ENCODE measurements at regions not wholly inside any gene's neighbourhood (a gene's known extent, or its start where the extent isn't known, plus 50 kb on each side); places are given as distances from the start of the nearest gene placed in this dataset.

GRCh38 chr1:42033629-42034028 lies 114.9 kb upstream of the HIVEP3 start:
- no peak for DNase-seq

- no peak for DNase-seq
These were observed 99.0 kb upstream of the HIVEP3 start for GRCh38 chr1:42017730-42018129.

- DNase-seq = no peak
These were observed 98.5 kb upstream of the HIVEP3 start for GRCh38 chr1:42017259-42017658.

- DNase-seq = no peak
These were observed 96.1 kb upstream of the HIVEP3 start for GRCh38 chr1:42014823-42015222.

GRCh38 chr1:42013881-42014470 lies 95.3 kb upstream of the HIVEP3 start:
- DNase-seq = no peak

- no peak for DNase-seq
These were observed 94.1 kb upstream of the HIVEP3 start for GRCh38 chr1:42012852-42013251.

- DNase-seq = no peak
These were observed 91.7 kb upstream of the HIVEP3 start for GRCh38 chr1:42010381-42010780.

GRCh38 chr1:42008264-42008663 lies 89.5 kb upstream of the HIVEP3 start:
- DNase-seq = no peak

GRCh38 chr1:42006836-42007235 lies 88.1 kb upstream of the HIVEP3 start:
- DNase-seq = no peak

- no peak for DNase-seq
These were observed 87.4 kb upstream of the HIVEP3 start for GRCh38 chr1:42006093-42006492.

GRCh38 chr1:42005530-42005929 lies 86.8 kb upstream of the HIVEP3 start:
- DNase-seq = no peak

GRCh38 chr1:42004860-42005259 lies 86.1 kb upstream of the HIVEP3 start:
- no peak for DNase-seq

GRCh38 chr1:42004322-42004721 lies 85.6 kb upstream of the HIVEP3 start:
- no peak for DNase-seq

GRCh38 chr1:42003433-42003832 lies 84.7 kb upstream of the HIVEP3 start:
- DNase-seq = peak; percentile 82

- no peak for DNase-seq
These were observed 83.5 kb upstream of the HIVEP3 start for GRCh38 chr1:42002220-42002619.

- no peak for DNase-seq
These were observed 82.0 kb upstream of the HIVEP3 start for GRCh38 chr1:42000766-42001165.

GRCh38 chr1:41999884-42000283 lies 81.2 kb upstream of the HIVEP3 start:
- DNase-seq = no peak

GRCh38 chr1:41998250-41998649 lies 79.5 kb upstream of the HIVEP3 start:
- no peak for DNase-seq

GRCh38 chr1:41997153-41997552 lies 78.4 kb upstream of the HIVEP3 start:
- DNase-seq = no peak

GRCh38 chr1:41995441-41996130 lies 76.9 kb upstream of the HIVEP3 start:
- no peak for DNase-seq

- no peak for DNase-seq
These were observed 75.6 kb upstream of the HIVEP3 start for GRCh38 chr1:41994195-41994894.

GRCh38 chr1:41983451-41983850 lies 64.7 kb upstream of the HIVEP3 start:
- DNase-seq = no peak

GRCh38 chr1:41981796-41982195 lies 63.1 kb upstream of the HIVEP3 start:
- no peak for DNase-seq
